Uterus (tissue), 3 donors: ENCODE measurements at regions not wholly inside any gene's neighbourhood (a gene's known extent, or its start where the extent isn't known, plus 50 kb on each side); places are given as distances from the start of the nearest gene placed in this dataset. TPM values are rescaled to one million over a fixed set of nuclear protein-coding genes. Genes with fewer than 3 reads are reported as not detected.

Source experiments
- DNase-seq, 2 donors: peaks; one replicate each; pipeline ENCODE4 v3.0.0-alpha.2; 2019 to 2020
- H3K27ac ChIP-seq, 2 donors: fragments of 200-600 bp; sonication (generic); 1 replicate in 1 of 2; 2 replicates in 1 of 2; pipeline ENCODE4 v1.5.1; 2016 to 2018
- H3K27me3 ChIP-seq, 2 donors: fragments of 200-600 bp; sonication (generic); one replicate each; pipeline ENCODE4 v1.5.1; 2018 to 2019; ENCODE audit warnings: control low read depth in 1 of 2
- H3K36me3 ChIP-seq, 2 donors: fragments of 200-600 bp; sonication (generic); one replicate each; pipeline ENCODE4 v1.5.1; 2019; ENCODE audit warnings: control low read depth in 1 of 2
- H3K4me1 ChIP-seq, 2 donors: fragments of 200-600 bp; sonication (generic); one replicate each; pipeline ENCODE4 v1.5.1; 2018 to 2019; ENCODE audit warnings: control low read depth in 1 of 2
- H3K4me3 ChIP-seq, 2 donors: fragments of 200-600 bp; sonication (generic); 1 replicate in 1 of 2; 2 replicates in 1 of 2; pipeline ENCODE4 v1.5.1; 2018 to 2019; ENCODE audit warnings: mild to moderate bottlenecking in 1 of 2
- H3K9me3 ChIP-seq, 2 donors: fragments of 200-600 bp; sonication (generic); one replicate each; pipeline ENCODE4 v1.5.1; 2019; ENCODE audit warnings: control low read depth in 1 of 2
- CTCF ChIP-seq, 4 experiments: fragments of 200-600 bp in 2 of 4; fragments of 450-650 bp in 2 of 4; sonication (generic) in 2 of 4; IDR thresholded peaks; one replicate each; pipeline ENCODE4 v1.5.1; 2016 to 2019; ENCODE audit warnings: antibody characterized with exemption in 4 of 4, mild to moderate bottlenecking in 2 of 4, moderate library complexity in 1 of 4
- POLR2A ChIP-seq, 2 donors: fragments of 450-650 bp; IDR thresholded peaks; one replicate each; pipeline ENCODE4 v1.6.1; 2016; ENCODE audit warnings: antibody characterized with exemption in 2 of 2, mild to moderate bottlenecking in 1 of 2, moderate library complexity in 1 of 2
- intact Hi-C: fragments of 100-400 bp; cut with DNase I; formaldehyde crosslinking; loops from one replicate; pipeline ENCODE4 v1.15.1; 2023; ENCODE audit warnings: low total_unique reads
- small RNA-seq: library from RNA; depleted of rRNA; stranded (forward); fragments of <200 nt; gene quantifications from one replicate; pipeline ENCODE3, GENCODE V24; 2016
- donor health status: DM: yes; HTN: yes; CAD: no.

- DNase-seq = no peak
- no peaks in the 10 kb centered on the region for H3K36me3 ChIP-seq
- H3K27ac ChIP-seq = no peak overlapping the region
- TF ChIP-seq POLR2A (IDR thresholded peaks at IDR 0.05) (no peak), CTCF (IDR thresholded peaks at IDR 0.05) (no peak)
- intact Hi-C loops = no loop called here
- no peaks in the 10 kb centered on the region for H3K9me3 ChIP-seq
- H3K27me3 ChIP-seq = no peaks in the 10 kb centered on the region
- H3K4me1 ChIP-seq = no peaks in the 10 kb centered on the region
- H3K4me3 ChIP-seq = no peak overlapping the region
Observed at GRCh38 chr20:17172836-17173516, 53.9 kb upstream of the PCSK2 start.

Small RNA genes lying in the stretch of these regions (small RNA-seq; reads per million reads assigned to genes)
- not detected for gene RF00012
